Testis (tissue), 2 donors: ENCODE measurements at regions not wholly inside any gene's neighbourhood (a gene's known extent, or its start where the extent isn't known, plus 50 kb on each side); places are given as distances from the start of the nearest gene placed in this dataset.

Experiments used
- DNase-seq: peaks from one replicate; pipeline ENCODE4 v3.0.0-alpha.2; 2019
- H3K27ac ChIP-seq, 2 donors: fragments of 200-600 bp; sonication (generic); one replicate each; pipeline ENCODE4 v1.5.1; 2019
- H3K27me3 ChIP-seq: fragments of 200-600 bp; sonication (generic); one replicate; pipeline ENCODE4 v1.5.1; 2019
- H3K36me3 ChIP-seq: fragments of 200-600 bp; sonication (generic); one replicate; pipeline ENCODE4 v1.5.1; 2017; ENCODE audit warnings: low read depth; ENCODE audit errors: missing control alignments
- H3K4me1 ChIP-seq: fragments of 200-600 bp; sonication (generic); one replicate; pipeline ENCODE4 v1.5.1; 2019
- H3K4me3 ChIP-seq, 2 donors: fragments of 200-600 bp; sonication (generic); one replicate each; pipeline ENCODE4 v1.5.1; 2017 to 2019
- H3K9me3 ChIP-seq: fragments of 200-600 bp; sonication (generic); one replicate; pipeline ENCODE4 v1.5.1; 2017
- CTCF ChIP-seq, 3 experiments: fragments of 450-650 bp in 2 of 3; fragments of 200-600 bp in 1 of 3; sonication (generic) in 1 of 3; IDR thresholded peaks; one replicate each; pipeline ENCODE4 v1.5.1; 2016 to 2019; ENCODE audit warnings: antibody characterized with exemption in 3 of 3, mild to moderate bottlenecking in 2 of 3, moderate library complexity in 1 of 3
- POLR2A ChIP-seq: fragments of 450-650 bp; IDR thresholded peaks from one replicate; pipeline ENCODE4 v1.6.1; 2017; ENCODE audit warnings: antibody characterized with exemption, mild to moderate bottlenecking, moderate library complexity
- WGBS, 2 donors: methylation state at CpG; one replicate each; pipeline ENCODE4 v1.1.5; 2018; 5-methylcytosine and 5-hydroxymethylcytosine counted together
- intact Hi-C: fragments of 100-400 bp; cut with DNase I; formaldehyde crosslinking; loops from one replicate; pipeline ENCODE4 v1.15.1; 2023; ENCODE audit warnings: low total_unique reads

- no peak for DNase-seq
- TF ChIP-seq POLR2A (no peak), CTCF (IDR thresholded peaks at IDR 0.05) (no peak)
- 78 to 83% methylated on average over 15 to 23 of the region's 23 CpGs for WGBS, 2 donors
- H3K27me3 ChIP-seq, result no peaks in the 10 kb centered on the region
- peaks cover 3% of the 10 kb centered on the region for H3K4me1 ChIP-seq
- H3K9me3 ChIP-seq, result no peaks in the 10 kb centered on the region
- no peaks in the 10 kb centered on the region for H3K36me3 ChIP-seq
- no peak overlapping the region for H3K4me3 ChIP-seq
- intact Hi-C loops, result no loop called here
- no peak overlapping the region for H3K27ac ChIP-seq
These were observed 303.8 kb upstream of the IRX4 start for GRCh38 chr5:2186472-2187015.

DNA sequence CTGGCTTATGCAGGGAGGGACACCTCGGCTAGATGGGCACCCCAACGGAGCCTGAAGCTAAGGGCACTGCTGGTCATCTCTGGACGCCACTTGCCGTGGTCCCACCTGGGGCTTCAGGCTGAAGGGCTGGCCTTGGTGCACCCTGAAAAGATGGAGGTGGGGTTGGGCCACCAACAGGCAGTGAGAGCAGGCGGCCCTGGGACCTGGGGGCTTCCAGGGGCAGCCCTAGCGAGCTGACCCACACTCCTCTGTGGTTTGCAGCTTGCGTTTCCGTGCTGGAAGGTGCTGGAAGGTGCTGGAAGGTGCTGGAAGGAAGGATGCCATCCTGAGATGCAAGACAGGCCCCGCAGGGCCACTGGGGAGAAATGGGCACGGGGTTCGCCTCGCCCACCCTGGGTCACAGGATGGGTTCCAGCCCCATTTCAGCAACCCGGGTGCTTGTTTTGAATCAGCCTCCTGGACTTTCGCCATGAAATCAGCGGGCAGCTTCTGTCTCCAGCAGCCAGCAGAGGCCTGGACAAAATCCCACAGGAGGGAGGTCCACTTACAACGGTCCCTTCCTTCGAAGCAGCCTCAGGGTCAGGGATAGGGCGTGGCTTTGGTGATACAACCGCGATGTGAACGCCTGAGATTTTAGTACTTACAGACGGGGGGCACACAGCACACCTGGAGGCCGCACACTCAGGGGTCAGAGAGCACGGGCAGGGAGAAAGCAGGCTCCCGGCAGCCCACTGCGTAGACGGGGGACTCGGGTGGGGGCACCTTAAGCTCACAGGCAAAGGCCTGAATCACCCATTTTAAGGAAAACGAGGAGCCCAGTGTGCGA, 303.1 kb upstream of the IRX4 start:
- peaks cover 3% of the 10 kb centered on the region for H3K4me1 ChIP-seq
- no peak for DNase-seq
- WGBS, 2 donors, result 82 to 83% methylated on average over 18 to 30 of the region's 30 CpGs
- H3K36me3 ChIP-seq, result no peaks in the 10 kb centered on the region
- no peaks in the 10 kb centered on the region for H3K9me3 ChIP-seq
- no peak overlapping the region for H3K4me3 ChIP-seq
- H3K27ac ChIP-seq, result no peak overlapping the region
- intact Hi-C loops, result no loop called here
- no peaks in the 10 kb centered on the region for H3K27me3 ChIP-seq
- TF ChIP-seq POLR2A (no peak), CTCF (IDR thresholded peaks at IDR 0.05) (no peak)

DNA sequence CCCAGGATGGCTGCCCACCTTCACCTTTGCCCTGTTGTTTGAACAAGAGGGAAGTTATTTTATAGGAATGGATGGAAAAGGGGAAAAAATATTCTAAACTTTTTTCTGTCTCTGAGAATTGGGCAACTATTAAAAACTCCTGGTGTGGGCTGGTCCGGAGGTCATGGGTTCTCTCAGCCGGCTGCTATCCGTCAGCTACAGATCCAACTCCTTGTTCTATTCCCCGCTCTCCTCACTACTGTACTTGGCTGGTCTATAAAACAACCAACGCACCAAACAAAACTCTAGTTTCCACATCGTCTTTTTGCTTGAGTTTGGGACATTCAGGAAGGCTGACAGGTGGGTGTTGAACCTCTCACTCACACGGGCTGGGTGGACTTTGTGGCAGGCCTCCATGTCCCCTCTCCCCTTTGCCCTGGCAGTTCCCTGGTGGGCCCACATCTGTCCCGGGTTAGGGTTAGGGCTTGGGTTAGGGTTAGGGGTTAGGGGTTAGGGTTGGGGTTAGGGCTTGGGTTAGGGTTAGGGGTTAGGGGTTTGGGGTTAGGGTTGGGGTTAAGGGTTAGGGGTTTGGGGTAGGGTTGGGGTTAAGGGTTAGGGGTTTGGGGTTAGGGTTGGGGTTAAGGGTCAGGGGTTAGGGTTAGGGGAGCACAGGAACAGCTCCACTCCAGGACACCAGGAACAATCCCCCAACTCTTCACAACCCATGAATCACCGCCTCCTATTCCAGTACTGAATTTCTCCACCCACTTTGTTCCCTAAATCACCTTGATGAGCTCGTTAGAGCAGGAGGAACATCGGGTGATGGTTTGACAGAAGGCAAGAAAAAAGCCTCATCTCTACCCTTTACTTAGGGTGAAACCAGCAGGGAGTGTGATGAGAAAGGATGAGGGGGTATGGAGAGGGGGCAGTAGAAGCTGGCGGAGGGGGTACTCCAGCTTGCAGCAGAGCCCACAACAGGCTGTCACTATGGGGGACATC, 302.1 kb upstream of the IRX4 start:
- DNase-seq, result no peak
- Histone ChIP-seq H3K27me3 (no peaks in the 10 kb centered on the region), H3K36me3 (no peaks in the 10 kb centered on the region), H3K4me1 (peaks cover 3% of the 10 kb centered on the region), H3K4me3 (no peak overlapping the region), H3K27ac (no peak overlapping the region), H3K9me3 (no peaks in the 10 kb centered on the region)
- TF ChIP-seq POLR2A (no peak), CTCF (IDR thresholded peaks at IDR 0.05) (no peak)
- intact Hi-C loops, result no loop called here
- WGBS, 2 donors, result 61 to 82% methylated on average over 12 of the region's 12 CpGs

DNA sequence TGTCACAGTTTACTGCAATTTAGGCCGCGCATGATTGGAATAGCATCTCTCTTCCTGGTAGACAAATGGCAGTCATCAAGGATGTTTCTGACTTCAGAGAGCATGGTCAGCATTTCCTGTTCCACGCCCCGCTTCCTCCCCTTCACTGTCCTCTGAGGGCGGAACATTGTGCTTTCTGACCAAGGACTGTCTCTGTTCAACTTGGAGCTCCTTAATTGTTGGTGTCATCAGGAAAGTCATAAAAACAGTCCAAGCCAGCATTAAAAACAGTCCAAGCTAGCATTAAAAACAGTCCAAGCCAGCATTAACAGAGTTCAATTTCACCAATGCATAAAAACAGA, 301.3 kb upstream of the IRX4 start:
- Histone ChIP-seq H3K36me3 (no peaks in the 10 kb centered on the region), H3K9me3 (no peaks in the 10 kb centered on the region), H3K27ac (no peak overlapping the region), H3K4me1 (peaks cover 3% of the 10 kb centered on the region), H3K4me3 (no peak overlapping the region), H3K27me3 (no peaks in the 10 kb centered on the region)
- no peak for TF ChIP-seq POLR2A
- no peak for TF ChIP-seq CTCF (IDR thresholded peaks at IDR 0.05)
- 28 to 60% methylated on average over 5 of the region's 5 CpGs for WGBS, 2 donors
- DNase-seq, result no peak
- intact Hi-C loops, result no loop called here
